IMR-90 (cell line): ENCODE measurements at regions not wholly inside any gene's neighbourhood (a gene's known extent, or its start where the extent isn't known, plus 50 kb on each side); places are given as distances from the start of the nearest gene placed in this dataset.

Experiments used
- ATAC-seq: fragments of 200-7000 bp; cut with Tn5 transposase; 2 replicates; pipeline ENCODE4 v1.9.1; 2020; ENCODE audit warnings: low read depth, mild to moderate bottlenecking, moderate library complexity
- BruUV-seq: library from RNA; stranded (reverse); fragments of 400-500 nt; replicated peaks from 2 replicates; lab custom pipeline; 2021; lab: Mats Ljungman, UMichigan
- CTCF ChIA-PET: fragments of 300-600 bp; formaldehyde crosslinking; extraction: SDS; loops from one replicate; lab custom pipeline; 2021; ENCODE audit warnings: antibody characterized with exemption; lab: Yijun Ruan, JAX
- POLR2A ChIA-PET: fragments of 300-600 bp; sonication (Branson Sonifier 250); formaldehyde crosslinking; loops from one replicate; lab custom pipeline; 2022; ENCODE audit warnings: antibody characterized with exemption; ENCODE audit not compliant: unreplicated experiment; lab: Charles Lee
- DNase-seq: peaks from one replicate; pipeline ENCODE4 v3.0.0; 2013
- H2AFZ ChIP-seq: replicated peaks from 2 replicates; pipeline ENCODE3; 2013; ENCODE audit warnings: low read length, mild to moderate bottlenecking; ENCODE audit not compliant: poor library complexity
- H2AK5ac ChIP-seq: 2 replicates; pipeline ENCODE4 v1.6.1; 2013; ENCODE audit warnings: low read depth, low read length, inconsistent platforms
- H2AK9ac ChIP-seq: replicated peaks from 2 replicates; pipeline ENCODE3; 2013; ENCODE audit warnings: mild to moderate bottlenecking, low read depth, low read length, moderate library complexity; ENCODE audit not compliant: poor library complexity
- H2BK120ac ChIP-seq: 2 replicates; pipeline ENCODE4 v1.6.1; 2013; ENCODE audit warnings: low read depth, low read length, inconsistent platforms
- H2BK15ac ChIP-seq: 3 replicates; pipeline ENCODE4 v1.6.1; 2013; ENCODE audit warnings: low read depth, low read length, inconsistent platforms
- H2BK20ac ChIP-seq: 2 replicates; pipeline ENCODE4 v1.6.1; 2013; ENCODE audit warnings: low read depth, mild to moderate bottlenecking, inconsistent platforms, low read length, moderate library complexity
- H2BK5ac ChIP-seq: 2 replicates; pipeline ENCODE4 v1.6.1; 2013; ENCODE audit warnings: mild to moderate bottlenecking, low read depth, low read length, inconsistent platforms; ENCODE audit not compliant: poor library complexity, severe bottlenecking
- H3K14ac ChIP-seq: replicated peaks from 2 replicates; pipeline ENCODE4 v1.6.1; 2013; ENCODE audit warnings: low read depth, low read length, inconsistent platforms
- H3K18ac ChIP-seq: 2 replicates; pipeline ENCODE4 v1.6.1; 2013; ENCODE audit warnings: low read depth, low read length, control low read depth
- H3K23ac ChIP-seq: 2 replicates; pipeline ENCODE4 v1.6.1; 2013; ENCODE audit warnings: low read depth, low read length, inconsistent platforms
- H3K27ac ChIP-seq: 2 replicates; pipeline ENCODE4 v1.5.1; 2013; ENCODE audit warnings: mild to moderate bottlenecking, control low read depth, low read length; ENCODE audit not compliant: insufficient read depth
- H3K27me3 ChIP-seq: 2 replicates; pipeline ENCODE4 v1.6.1; 2013; ENCODE audit warnings: low read length; ENCODE audit not compliant: control insufficient read depth, insufficient read depth
- H3K36me3 ChIP-seq: 2 replicates; pipeline ENCODE4 v1.6.1; 2013; ENCODE audit warnings: low read length, mixed read lengths; ENCODE audit not compliant: control insufficient read depth, insufficient read depth
- H3K4ac ChIP-seq: 2 replicates; pipeline ENCODE4 v1.6.1; 2013; ENCODE audit warnings: low read depth, low read length, inconsistent platforms
- H3K4me1 ChIP-seq: 2 replicates; pipeline ENCODE4 v1.6.1; 2013; ENCODE audit warnings: low read length, mixed read lengths; ENCODE audit not compliant: control insufficient read depth, insufficient read depth
- H3K4me2 ChIP-seq: 2 replicates; pipeline ENCODE4 v1.6.1; 2013; ENCODE audit warnings: low read depth, mild to moderate bottlenecking, control low read depth, low read length, moderate library complexity
- H3K4me3 ChIP-seq: 2 replicates; pipeline ENCODE4 v1.5.1; 2013; ENCODE audit warnings: low read depth, mild to moderate bottlenecking, control low read depth, low read length, moderate library complexity; ENCODE audit not compliant: insufficient read depth
- H3K56ac ChIP-seq: 2 replicates; pipeline ENCODE4 v1.6.1; 2013; ENCODE audit warnings: low read length, inconsistent platforms; ENCODE audit not compliant: insufficient read depth; ENCODE audit errors: extremely low read depth
- H3K79me1 ChIP-seq, 2 experiments: 2 replicates each; pipeline ENCODE4 v1.6.1; 2013; ENCODE audit warnings: low read length in 2 of 2, inconsistent platforms in 1 of 2, low read depth in 1 of 2
- H3K9ac ChIP-seq: 2 replicates; pipeline ENCODE4 v1.6.1; 2013; ENCODE audit warnings: low read depth, low read length, control low read depth
- H3K9me1 ChIP-seq: 2 replicates; pipeline ENCODE4 v1.6.1; 2013; ENCODE audit warnings: low read length, inconsistent platforms; ENCODE audit not compliant: insufficient read depth
- H3K9me3 ChIP-seq: 2 replicates; pipeline ENCODE4 v1.6.1; 2013; ENCODE audit warnings: low read length; ENCODE audit not compliant: control insufficient read depth, insufficient read depth
- H4K20me1 ChIP-seq: 2 replicates; pipeline ENCODE4 v1.6.1; 2013; ENCODE audit warnings: low read length, inconsistent platforms; ENCODE audit not compliant: insufficient read depth
- H4K5ac ChIP-seq: 2 replicates; pipeline ENCODE4 v1.6.1; 2013; ENCODE audit warnings: mild to moderate bottlenecking, low read depth, low read length, control low read depth
- H4K8ac ChIP-seq, 2 experiments: 2 replicates each; pipeline ENCODE4 v1.6.1; 2013; ENCODE audit warnings: low read depth in 2 of 2, low read length in 2 of 2, control low read depth in 1 of 2, inconsistent platforms in 1 of 2
- H4K91ac ChIP-seq: 2 replicates; pipeline ENCODE4 v1.6.1; 2013; ENCODE audit warnings: low read depth, low read length, inconsistent platforms; ENCODE audit not compliant: insufficient read depth
- BHLHE40 ChIP-seq: fragments of 150-350 bp; IDR thresholded peaks from 2 replicates; pipeline ENCODE4 v1.6.1; 2016; ENCODE audit warnings: mild to moderate bottlenecking, low read depth, low read length
- CEBPB ChIP-seq: IDR thresholded peaks from 2 replicates; pipeline ENCODE4 v1.6.1; 2012; ENCODE audit warnings: low read depth, low read length, improper control_type of control experiment
- CHD1 ChIP-seq: IDR thresholded peaks from 2 replicates; pipeline ENCODE4 v1.6.1; 2012; ENCODE audit warnings: low read depth, low read length, improper control_type of control experiment
- CTCF ChIP-seq: conservative IDR thresholded peaks from 2 replicates; pipeline ENCODE4 v1.5.1; 2012; ENCODE audit warnings: mild to moderate bottlenecking, low read depth, low read length, improper control_type of control experiment
- ELK1 ChIP-seq: fragments of 150-350 bp; IDR thresholded peaks from 2 replicates; pipeline ENCODE4 v1.6.1; 2016; ENCODE audit warnings: low read depth, mild to moderate bottlenecking, low read length, moderate library complexity, borderline replicate concordance
- FOS ChIP-seq: fragments of 150-350 bp; IDR thresholded peaks from 2 replicates; pipeline ENCODE4 v1.6.1; 2016; ENCODE audit warnings: low read depth, low read length
- MAFK ChIP-seq: IDR thresholded peaks from 2 replicates; pipeline ENCODE4 v1.6.1; 2012; ENCODE audit warnings: low read depth, low read length, improper control_type of control experiment
- MAZ ChIP-seq: IDR thresholded peaks from 2 replicates; pipeline ENCODE4 v1.6.1; 2012; ENCODE audit warnings: low read depth, mild to moderate bottlenecking, low read length, improper control_type of control experiment, moderate library complexity, borderline replicate concordance
- MXI1 ChIP-seq: IDR thresholded peaks from 2 replicates; pipeline ENCODE4 v1.6.1; 2012; ENCODE audit warnings: low read depth, mild to moderate bottlenecking, low read length, moderate library complexity, borderline replicate concordance
- NFE2L2 ChIP-seq: fragments of 150-350 bp; IDR thresholded peaks from 2 replicates; pipeline ENCODE4 v1.6.1; 2016; ENCODE audit warnings: low read depth, mild to moderate bottlenecking, low read length
- POLR2A ChIP-seq: IDR thresholded peaks from 2 replicates; pipeline ENCODE4 v1.6.1; 2012; ENCODE audit warnings: mild to moderate bottlenecking, low read depth, low read length
- RAD21 ChIP-seq: IDR thresholded peaks from 2 replicates; pipeline ENCODE4 v1.6.1; 2012; ENCODE audit warnings: low read length, improper control_type of control experiment
- RCOR1 ChIP-seq: IDR thresholded peaks from 2 replicates; pipeline ENCODE4 v1.6.1; 2012; ENCODE audit warnings: mild to moderate bottlenecking, low read length, improper control_type of control experiment; ENCODE audit not compliant: insufficient replicate concordance
- RFX5 ChIP-seq: IDR thresholded peaks from 2 replicates; pipeline ENCODE4 v1.8.0; 2012; ENCODE audit warnings: low read depth, mild to moderate bottlenecking, low read length, moderate library complexity
- SMC3 ChIP-seq: fragments of 150-350 bp; IDR thresholded peaks from 2 replicates; pipeline ENCODE4 v1.6.1; 2016; ENCODE audit warnings: low read depth, mild to moderate bottlenecking, antibody characterized with exemption, low read length, moderate library complexity
- USF2 ChIP-seq: fragments of 150-350 bp; IDR thresholded peaks from 2 replicates; pipeline ENCODE4 v1.6.1; 2017; ENCODE audit warnings: mild to moderate bottlenecking, antibody characterized with exemption, low read length, low read depth
- WGBS, 2 experiments: methylation state at CpG; one replicate each; pipeline versions ENCODE4 v1.1.5 to v1.1.7; 2013; ENCODE audit warnings: missing lambda C conversion rate in 2 of 2; ENCODE audit not compliant: insufficient read length in 1 of 2; ENCODE audit errors: extremely low coverage in 2 of 2; 5-methylcytosine and 5-hydroxymethylcytosine counted together
- dilution Hi-C: fragments of 300-500 bp; cut with HindIII; formaldehyde crosslinking; loops from one replicate; pipeline ENCODE4 v1.14.3; 2018; ENCODE audit warnings: low sequenced_read_pairs; ENCODE audit not compliant: unreplicated experiment
- in situ Hi-C: fragments of 300-500 bp; cut with MboI; formaldehyde crosslinking; loops from 3 replicates; pipeline ENCODE4 v1.14.3; 2019; ENCODE audit warnings: low sequenced_read_pairs, inconsistent platforms, mixed read lengths
- intact Hi-C: fragments of 100-400 bp; cut with micrococcal nuclease; formaldehyde crosslinking; loops from 2 replicates; pipeline ENCODE4 v1.10.0; 2022

- Histone ChIP-seq H2BK5ac (peak overlapping the region; percentile 100), H3K4me1 (peaks cover 61% of the 10 kb centered on the region), H4K8ac (peak overlapping the region; percentile 92 to 99), H3K27ac (peak overlapping the region; percentile 95), H2AFZ (peak overlapping the region; percentile 60), H4K91ac (peak overlapping the region; percentile 100), H3K4me2 (peak overlapping the region; percentile 11; the same call in 1 of the 2 replicates), H3K18ac (peak overlapping the region; percentile 90), H3K9me1 (peaks cover 32% of the 10 kb centered on the region), H3K27me3 (no peaks in the 10 kb centered on the region), H3K79me1 (peaks cover 13 to 61% of the 10 kb centered on the region in 2 experiments), H2BK120ac (peak overlapping the region; percentile 100), H3K36me3 (no peaks in the 10 kb centered on the region), H2BK20ac (peak overlapping the region; percentile 100), H3K9me3 (peaks cover 3% of the 10 kb centered on the region; the same call in 1 of the 2 replicates), H3K23ac (peak overlapping the region; percentile 99), H3K4me3 (no peak overlapping the region), H3K14ac (peak overlapping the region; percentile 98), H2BK15ac (peak overlapping the region; percentile 46; the same call in 2 of the 3 replicates), H3K56ac (peak overlapping the region; percentile 97), H4K20me1 (no peaks in the 10 kb centered on the region), H2AK9ac (peak overlapping the region; percentile 95), H3K4ac (peak overlapping the region; percentile 100), H2AK5ac (peak overlapping the region; percentile 96), H3K9ac (peak overlapping the region; percentile 77), H4K5ac (peak overlapping the region; percentile 84)
- DNase-seq: peak; percentile 97
- TF ChIP-seq CHD1 (no peak), RAD21 (peak; percentile 25), CEBPB (0 out of 2 replicates have a peak, but pooled peaks have one; percentile 11), RCOR1 (peak; percentile 88), MXI1 (peak; percentile 45; the same call in 1 of the 2 replicates), MAFK (peak; percentile 9; the same call in 1 of the 2 replicates), USF2 (no peak), RFX5 (no peak), ELK1 (no peak), NFE2L2 (no peak; the same call in 1 of the 2 replicates), FOS (peak; percentile 73), BHLHE40 (no peak), MAZ (peak; percentile 61; the same call in 1 of the 2 replicates), CTCF (no peak), SMC3 (no peak; the same call in 1 of the 2 replicates), POLR2A (no peak; the same call in 1 of the 2 replicates)
- POLR2A ChIA-PET: interaction anchor here (0.6 to 1.1 kb wide), 2 partner anchors 37 to 38 kb away, joined by 3 to 4 read pairs; no protein-coding TSS in a partner anchor
- in situ Hi-C loops: no loop called here
- no TSS peak for BruUV-seq
- WGBS, 2 experiments: 57% methylated on average over 1 of the region's 3 CpGs; no CpG with 5 or more reads in 1 of the 2 experiments
- dilution Hi-C loops: no loop called here
- CTCF ChIA-PET: no interaction called here
- intact Hi-C loops: no loop called here
- peak; percentile 10 for ATAC-seq
Measured at GRCh38 chr2:46850742-46851141, 64.9 kb downstream of the MCFD2 start.
